ENCODE measurements at regions not wholly inside any gene's neighbourhood (a gene's known extent, or its start where the extent isn't known, plus 50 kb on each side); places are given as distances from the start of the nearest gene placed in this dataset.
"Not testable (repeated sequence)": the region's sequence is repeated elsewhere in the genome, so short reads cannot be mapped to it uniquely, and the experiment has no call there.

- WGBS, 2 donors, result no CpG with 5 or more reads among the region's 6 CpGs
Measured at GRCh38 chr1:146487555-146487954, 258.7 kb upstream of the NOTCH2NLA start.

GRCh38 chr1:146487155-146487554 lies 258.3 kb upstream of the NOTCH2NLA start:
- WGBS, 2 donors, result no CpG with 5 or more reads among the region's 24 CpGs
- DNase-seq; H3K9me3 ChIP-seq; intact Hi-C loops (cut with DNase I); H3K27me3 ChIP-seq; H3K36me3 ChIP-seq (replicated peaks in 1 of 2; ENCODE audit: insufficient read depth in 1 of 2, low read depth in 2 of 2); H3K4me3 ChIP-seq; H3K4me1 ChIP-seq: not testable (repeated sequence)
- peak overlapping the region in 3 of 4 donors; percentile 25 to 67 (median 56) for H3K27ac ChIP-seq
- ATAC-seq, result peak; percentile 8

More at GRCh38 chr1:146487555-146487954, 258.7 kb upstream of the NOTCH2NLA start:
- H3K4me1 ChIP-seq; H3K27me3 ChIP-seq; H3K36me3 ChIP-seq (replicated peaks in 1 of 2; ENCODE audit: insufficient read depth in 1 of 2, low read depth in 2 of 2); ATAC-seq; H3K27ac ChIP-seq; H3K9me3 ChIP-seq; intact Hi-C loops (cut with DNase I); DNase-seq; H3K4me3 ChIP-seq: not testable (repeated sequence)

- H3K36me3 ChIP-seq (replicated peaks in 1 of 2; ENCODE audit: insufficient read depth in 1 of 2, low read depth in 2 of 2); intact Hi-C loops (cut with DNase I); H3K4me1 ChIP-seq; H3K4me3 ChIP-seq; H3K9me3 ChIP-seq; H3K27me3 ChIP-seq: not testable (repeated sequence)
- DNase-seq, result peak; percentile 37 to 62 (median 48)
- peak in 2 of 3 donors; percentile 47 for TF ChIP-seq POLR2A (IDR thresholded peaks at IDR 0.05)
- peak overlapping the region in 3 of 4 donors; percentile 34 to 67 (median 56) for H3K27ac ChIP-seq
- WGBS, 2 donors, result 0 to 14% methylated on average over 1 to 21 of the region's 35 CpGs
- ATAC-seq, result peak; percentile 87
Measured at GRCh38 chr1:146486300-146487014, 257.6 kb upstream of the NOTCH2NLA start.

GRCh38 chr1:146484195-146484594 lies 255.4 kb upstream of the NOTCH2NLA start:
- H3K4me1 ChIP-seq; H3K9me3 ChIP-seq; H3K4me3 ChIP-seq; H3K27me3 ChIP-seq; DNase-seq; H3K36me3 ChIP-seq (replicated peaks in 1 of 2; ENCODE audit: insufficient read depth in 1 of 2, low read depth in 2 of 2); intact Hi-C loops (cut with DNase I); H3K27ac ChIP-seq; ATAC-seq: not testable (repeated sequence)
- 100% methylated on average over 1 of the region's 2 CpGs; no CpG with 5 or more reads in 1 of the 2 donors for WGBS, 2 donors

GRCh38 chr1:146479188-146479587 lies 250.4 kb upstream of the NOTCH2NLA start:
- 57 to 59% methylated on average over 1 to 2 of the region's 2 CpGs for WGBS, 2 donors
- intact Hi-C loops (cut with DNase I); ATAC-seq; H3K27me3 ChIP-seq; H3K9me3 ChIP-seq; DNase-seq; H3K36me3 ChIP-seq (replicated peaks in 1 of 2; ENCODE audit: insufficient read depth in 1 of 2, low read depth in 2 of 2); H3K4me3 ChIP-seq; H3K4me1 ChIP-seq; H3K27ac ChIP-seq: not testable (repeated sequence)

GRCh38 chr1:146478125-146478720 lies 249.4 kb upstream of the NOTCH2NLA start:
- H3K27ac ChIP-seq; intact Hi-C loops (cut with DNase I); H3K4me1 ChIP-seq; H3K27me3 ChIP-seq; H3K9me3 ChIP-seq; H3K4me3 ChIP-seq; H3K36me3 ChIP-seq (replicated peaks in 1 of 2; ENCODE audit: insufficient read depth in 1 of 2, low read depth in 2 of 2): not testable (repeated sequence)
- TF ChIP-seq CTCF (IDR thresholded peaks at IDR 0.05), result peak; percentile 35 to 63 (median 57)
- ATAC-seq (peak; percentile 63), DNase-seq (peak; percentile 9 to 21 (median 12))
- 36 to 63% methylated on average over 6 to 12 of the region's 12 CpGs for WGBS, 2 donors

- H3K4me3 ChIP-seq; intact Hi-C loops (cut with DNase I); DNase-seq; H3K27ac ChIP-seq; H3K27me3 ChIP-seq; ATAC-seq; H3K36me3 ChIP-seq (replicated peaks in 1 of 2; ENCODE audit: insufficient read depth in 1 of 2, low read depth in 2 of 2); H3K9me3 ChIP-seq; H3K4me1 ChIP-seq: not testable (repeated sequence)
- WGBS, 2 donors, result 58 to 60% methylated on average over 4 of the region's 4 CpGs
Measured at GRCh38 chr1:146475086-146475485, 246.3 kb upstream of the NOTCH2NLA start.

- 88 to 93% methylated on average over 6 of the region's 6 CpGs for WGBS, 2 donors
Measured at GRCh38 chr1:146474216-146474615, 245.4 kb upstream of the NOTCH2NLA start.

More at GRCh38 chr1:146474216-146474615, 245.4 kb upstream of the NOTCH2NLA start:
- ATAC-seq; H3K27me3 ChIP-seq; H3K4me3 ChIP-seq; intact Hi-C loops (cut with DNase I); H3K36me3 ChIP-seq (replicated peaks in 1 of 2; ENCODE audit: insufficient read depth in 1 of 2, low read depth in 2 of 2); H3K9me3 ChIP-seq; H3K4me1 ChIP-seq; H3K27ac ChIP-seq; DNase-seq: not testable (repeated sequence)
